GM19452 (cell line): ENCODE measurements at regions not wholly inside any gene's neighbourhood (a gene's known extent, or its start where the extent isn't known, plus 50 kb on each side); places are given as distances from the start of the nearest gene placed in this dataset.
A peak's percentile ranks its signal among the peaks of the same experiment; 100 is the strongest.

Source experiments
- ATAC-seq: cut with Tn5 transposase; IDR thresholded peaks from one replicate; pipeline ENCODE4 v1.9.1; 2021; ENCODE audit not compliant: unreplicated experiment

GRCh38 chr9:79945495-79945894 lies 373.7 kb downstream of the TLE4 start:
- ATAC-seq = no peak

GRCh38 chr9:79945016-79945415 lies 373.3 kb downstream of the TLE4 start:
- no peak for ATAC-seq

- ATAC-seq = no peak
Measured at GRCh38 chr9:79940919-79941318, 369.2 kb downstream of the TLE4 start.

GRCh38 chr9:79939819-79940218 lies 368.1 kb downstream of the TLE4 start:
- ATAC-seq = no peak

- no peak for ATAC-seq
Measured at GRCh38 chr9:79936336-79936735, 364.6 kb downstream of the TLE4 start.

- ATAC-seq = no peak
Measured at GRCh38 chr9:79929285-79929684, 357.5 kb downstream of the TLE4 start.

GRCh38 chr9:79928661-79929223 lies 357.0 kb downstream of the TLE4 start:
- no peak for ATAC-seq

GRCh38 chr9:79925326-79925725 lies 353.6 kb downstream of the TLE4 start:
- ATAC-seq = no peak

GRCh38 chr9:79924836-79925235 lies 353.1 kb downstream of the TLE4 start:
- ATAC-seq = no peak

GRCh38 chr9:79917421-79917820 lies 345.7 kb downstream of the TLE4 start:
- no peak for ATAC-seq

- ATAC-seq = no peak
Measured at GRCh38 chr9:79913867-79914266, 342.1 kb downstream of the TLE4 start.

- no peak for ATAC-seq
Measured at GRCh38 chr9:79912318-79913070, 340.7 kb downstream of the TLE4 start.

GRCh38 chr9:79911724-79912123 lies 340.0 kb downstream of the TLE4 start:
- no peak for ATAC-seq

- ATAC-seq = no peak
Measured at GRCh38 chr9:79902825-79903600, 331.2 kb downstream of the TLE4 start.

- no peak for ATAC-seq
Measured at GRCh38 chr9:79900754-79901153, 329.0 kb downstream of the TLE4 start.

GRCh38 chr9:79896390-79896980 lies 324.7 kb downstream of the TLE4 start:
- ATAC-seq = no peak

GRCh38 chr9:79895232-79895631 lies 323.5 kb downstream of the TLE4 start:
- no peak for ATAC-seq

GRCh38 chr9:79889369-79889768 lies 317.6 kb downstream of the TLE4 start:
- ATAC-seq = no peak

- ATAC-seq = no peak
Measured at GRCh38 chr9:79885093-79885857, 313.5 kb downstream of the TLE4 start.

GRCh38 chr9:79884546-79884945 lies 312.8 kb downstream of the TLE4 start:
- no peak for ATAC-seq

- ATAC-seq = peak; percentile 52
Measured at GRCh38 chr9:79883073-79883645, 311.4 kb downstream of the TLE4 start.
